Heart right ventricle (tissue), 16 donors: ENCODE measurements at regions not wholly inside any gene's neighbourhood (a gene's known extent, or its start where the extent isn't known, plus 50 kb on each side); places are given as distances from the start of the nearest gene placed in this dataset.
"Not testable (repeated sequence)": the region's sequence is repeated elsewhere in the genome, so short reads cannot be mapped to it uniquely, and the experiment has no call there.

Source experiments
- ATAC-seq, 8 donors: fragments of 200-7000 bp; cut with Tn5 transposase; one replicate each; pipeline ENCODE4 v1.9.1; 2020; ENCODE audit warnings: mild to moderate bottlenecking in 8 of 8, moderate library complexity in 8 of 8, moderate number of reproducible peaks in 1 of 8
- DNase-seq, 2 donors: peaks; one replicate each; pipeline ENCODE4 v3.0.0-alpha.2; 2020
- H3K27ac ChIP-seq, 10 donors: fragments of 200-600 bp; sonication (generic) in 2 of 10; one replicate each; pipeline versions ENCODE4 v1.5.0 to v1.8.0; 2020 to 2022; ENCODE audit warnings: mild to moderate bottlenecking in 3 of 10
- H3K27me3 ChIP-seq, 7 donors: fragments of 200-600 bp; one replicate each; pipeline ENCODE4 v1.8.0; 2021 to 2022; ENCODE audit warnings: mild to moderate bottlenecking in 2 of 7
- H3K36me3 ChIP-seq, 9 donors: fragments of 200-600 bp; sonication (generic) in 1 of 9; one replicate each; pipeline versions ENCODE4 v1.5.0 to v1.8.0; 2020 to 2022; ENCODE audit warnings: mild to moderate bottlenecking in 2 of 9
- H3K4me1 ChIP-seq, 9 donors: fragments of 200-600 bp; sonication (generic) in 1 of 9; one replicate each; pipeline versions ENCODE4 v1.5.0 to v1.8.0; 2020 to 2022; ENCODE audit warnings: mild to moderate bottlenecking in 4 of 9
- H3K4me3 ChIP-seq, 10 donors: fragments of 200-600 bp; sonication (generic) in 2 of 10; one replicate each; pipeline versions ENCODE4 v1.5.0 to v1.8.0; 2020 to 2022; ENCODE audit warnings: mild to moderate bottlenecking in 7 of 10, moderate library complexity in 2 of 10
- H3K9me3 ChIP-seq, 11 donors: fragments of 200-600 bp in 10 of 11; sonication (generic) in 2 of 11; one replicate each; pipeline versions ENCODE4 v1.5.0 to v1.8.0; 2013 to 2022; ENCODE audit warnings: mild to moderate bottlenecking in 2 of 11, control low read depth in 1 of 11, moderate library complexity in 1 of 11
- CTCF ChIP-seq, 9 donors: fragments of 200-600 bp; sonication (generic) in 2 of 9; IDR thresholded peaks; one replicate each; pipeline versions ENCODE4 v1.5.0 to v1.8.0; 2021 to 2022; ENCODE audit warnings: antibody characterized with exemption in 9 of 9, mild to moderate bottlenecking in 5 of 9, moderate library complexity in 1 of 9
- WGBS, 2 donors: extraction: QIAGEN DNeasy Blood & Tissue Kit; methylation state at CpG; one replicate each; pipeline ENCODE4 v1.1.7; 2013; ENCODE audit warnings: inconsistent platforms in 1 of 2; 5-methylcytosine and 5-hydroxymethylcytosine counted together
- intact Hi-C, 10 donors: fragments of 100-400 bp; cut with DNase I; formaldehyde crosslinking; loops; one replicate each; pipeline versions ENCODE4 v1.11.1 to v1.14.2; 2022
- donor health status: Arrhythmogenic right ventricular cardiomyopathy.
- donor health status: ischemic (EF 13 %, LVEDD 7.1; RV severe dilation, severe dysfunction).
- donor health status: healthy with polysubstance abuse.
- donor health status: DM: no; HTN: yes; CAD: no.
- donor health status: DM: no; HTN: no; CAD: no.
- donor health status: ischemic (EF 25% LVEDD 6.9; RV normal size, moderate dysfunction).
- donor health status: ischemic (EF 25% LVEDD 5.7; RV mildly dilated, moderate dysfunction).
- donor health status: healthy.
- donor health status: DM: yes; HTN: yes; CAD: no.
- donor health status: Ischemic cardiomyopathy.
- donor health status: ischemic (EF 35%, LVEDD 5.7; RV mildly dilated, moderate dysfunction).
- donor health status: nonischemic (EF 11% LVEDD 7.7; RV severe dilation, severe dysfunction).
- donor health status: DM: yes; HTN: yes; CAD: no.
- donor health status: PGD.
- donor health status: ischemic (EF 29% LVEDD 5.4; RV normal size, mild dysfunction).
- donor health status: nonischemic (EF 23%, LVEDD 6.1; RV moderate dilation, normal function).

- no peak for DNase-seq
- Histone ChIP-seq H3K4me1 (no peaks in the 10 kb centered on the region), H3K9me3 (no peaks in the 10 kb centered on the region), H3K27ac (no peak overlapping the region), H3K36me3 (no peaks in the 10 kb centered on the region), H3K4me3 (no peak overlapping the region), H3K27me3 (no peaks in the 10 kb centered on the region)
- TF ChIP-seq CTCF (IDR thresholded peaks at IDR 0.05), result no peak
- ATAC-seq, result no peak
- 42 to 44% methylated on average over 3 of the region's 3 CpGs for WGBS, 2 donors
- intact Hi-C loops, result no loop called here
Measured at GRCh38 chr12:61564466-61564865, 695.7 kb upstream of the USP15 start.

GRCh38 chr12:61566183-61566582, 694.0 kb upstream of the USP15 start:
- Histone ChIP-seq H3K4me3 (no peak overlapping the region), H3K4me1 (no peaks in the 10 kb centered on the region), H3K9me3 (no peaks in the 10 kb centered on the region), H3K27ac (no peak overlapping the region), H3K36me3 (no peaks in the 10 kb centered on the region), H3K27me3 (no peaks in the 10 kb centered on the region)
- WGBS, 2 donors, result 53 to 62% methylated on average over 2 of the region's 2 CpGs
- intact Hi-C loops, result no loop called here
- DNase-seq (no peak), ATAC-seq (no peak)
- TF ChIP-seq CTCF (IDR thresholded peaks at IDR 0.05), result no peak

GRCh38 chr12:61574339-61574738, 685.9 kb upstream of the USP15 start:
- no peak for TF ChIP-seq CTCF (IDR thresholded peaks at IDR 0.05)
- Histone ChIP-seq H3K4me3 (no peak overlapping the region), H3K9me3 (no peaks in the 10 kb centered on the region), H3K27ac (no peak overlapping the region), H3K27me3 (no peaks in the 10 kb centered on the region), H3K4me1 (no peaks in the 10 kb centered on the region), H3K36me3 (no peaks in the 10 kb centered on the region)
- WGBS, 2 donors, result 43 to 62% methylated on average over 3 of the region's 3 CpGs
- ATAC-seq (no peak), DNase-seq (no peak)
- intact Hi-C loops, result no loop called here

- Histone ChIP-seq H3K9me3 (peaks cover 0 to 19% (median 0%) of the 10 kb centered on the region in 11 donors), H3K27me3 (no peaks in the 10 kb centered on the region), H3K36me3 (no peaks in the 10 kb centered on the region), H3K27ac (no peak overlapping the region), H3K4me1 (no peaks in the 10 kb centered on the region), H3K4me3 (no peak overlapping the region)
- intact Hi-C loops, result no loop called here
- DNase-seq (no peak), ATAC-seq (no peak)
- WGBS, 2 donors, result 70 to 92% methylated on average over 1 of the region's 1 CpG
- no peak for TF ChIP-seq CTCF (IDR thresholded peaks at IDR 0.05)
Measured at GRCh38 chr12:61584943-61585342, 675.3 kb upstream of the USP15 start.

GRCh38 chr12:61590864-61591263, 669.3 kb upstream of the USP15 start:
- DNase-seq, H3K4me3 ChIP-seq, H3K27ac ChIP-seq, ATAC-seq, intact Hi-C loops, H3K36me3 ChIP-seq, H3K4me1 ChIP-seq, H3K27me3 ChIP-seq: not testable (repeated sequence)
- peaks cover 0 to 58% (median 0%) of the 10 kb centered on the region in 11 donors for H3K9me3 ChIP-seq
